ENCODE measurements at regions not wholly inside any gene's neighbourhood (a gene's known extent, or its start where the extent isn't known, plus 50 kb on each side); places are given as distances from the start of the nearest gene placed in this dataset.

- no peak for TF ChIP-seq POLR2A (IDR thresholded peaks at IDR 0.05)
- no peak for TF ChIP-seq CTCF (IDR thresholded peaks at IDR 0.05)
Measured at GRCh38 chr2:207324001-207324400, 158.3 kb upstream of the KLF7 start.

Measured in adrenal gland (tissue), 5 donors.